ENCODE measurements at regions not wholly inside any gene's neighbourhood (a gene's known extent, or its start where the extent isn't known, plus 50 kb on each side); places are given as distances from the start of the nearest gene placed in this dataset.

DNA sequence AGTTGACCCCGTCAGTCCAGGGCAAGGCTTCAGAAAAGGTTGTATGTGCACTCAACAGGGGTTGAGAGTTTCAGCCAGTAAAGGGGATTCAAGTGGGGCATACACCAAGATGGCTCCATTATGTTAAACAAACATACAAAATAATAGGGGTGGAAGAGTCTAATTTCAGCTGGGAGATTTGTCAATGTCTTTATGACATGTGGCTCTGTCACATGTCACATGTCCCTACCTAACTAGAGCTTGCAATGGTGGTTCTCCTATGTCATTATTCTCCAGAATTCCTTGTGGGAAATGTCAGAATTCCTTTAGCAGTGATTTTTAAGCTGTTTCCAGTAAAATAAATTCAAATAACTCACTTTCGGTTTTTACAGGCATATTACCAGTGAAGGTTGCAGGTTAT is 392.0 kb upstream of the ADGRL4 start:
- Histone ChIP-seq H3K4me3 (ENCODE audit: low read length in 2 of 2) (no peak overlapping the region), H3K9me3 (ENCODE audit: control insufficient read depth in 2 of 2, low read length in 2 of 2) (no peaks in the 10 kb centered on the region), H3K4me1 (ENCODE audit: control insufficient read depth in 2 of 2, insufficient read depth in 2 of 2, low read length in 2 of 2) (no peaks in the 10 kb centered on the region), H3K36me3 (ENCODE audit: control insufficient read depth in 2 of 2, insufficient read depth in 2 of 2, low read length in 2 of 2) (no peaks in the 10 kb centered on the region), H3K9ac (ENCODE audit: low read depth in 1 of 2, low read length in 2 of 2) (no peak overlapping the region), H3K27ac (ENCODE audit: low read depth in 2 of 2, low read length in 2 of 2) (no peak overlapping the region), H3K27me3 (ENCODE audit: control insufficient read depth in 2 of 2, insufficient read depth in 2 of 2, low read length in 2 of 2) (no peaks in the 10 kb centered on the region)

- Histone ChIP-seq H3K27me3 (ENCODE audit: control insufficient read depth in 2 of 2, insufficient read depth in 2 of 2, low read length in 2 of 2) (no peaks in the 10 kb centered on the region), H3K4me3 (ENCODE audit: low read length in 2 of 2) (no peak overlapping the region), H3K36me3 (ENCODE audit: control insufficient read depth in 2 of 2, insufficient read depth in 2 of 2, low read length in 2 of 2) (no peaks in the 10 kb centered on the region), H3K9me3 (ENCODE audit: control insufficient read depth in 2 of 2, low read length in 2 of 2) (no peaks in the 10 kb centered on the region), H3K4me1 (ENCODE audit: control insufficient read depth in 2 of 2, insufficient read depth in 2 of 2, low read length in 2 of 2) (no peaks in the 10 kb centered on the region), H3K9ac (ENCODE audit: low read depth in 1 of 2, low read length in 2 of 2) (no peak overlapping the region), H3K27ac (ENCODE audit: low read depth in 2 of 2, low read length in 2 of 2) (no peak overlapping the region)
Measured at GRCh38 chr1:79396901-79397300, 390.4 kb upstream of the ADGRL4 start.

- Histone ChIP-seq H3K27me3 (ENCODE audit: control insufficient read depth in 2 of 2, insufficient read depth in 2 of 2, low read length in 2 of 2) (no peaks in the 10 kb centered on the region), H3K4me3 (ENCODE audit: low read length in 2 of 2) (no peak overlapping the region), H3K27ac (ENCODE audit: low read depth in 2 of 2, low read length in 2 of 2) (no peak overlapping the region), H3K9me3 (ENCODE audit: control insufficient read depth in 2 of 2, low read length in 2 of 2) (no peaks in the 10 kb centered on the region), H3K36me3 (ENCODE audit: control insufficient read depth in 2 of 2, insufficient read depth in 2 of 2, low read length in 2 of 2) (no peaks in the 10 kb centered on the region), H3K9ac (ENCODE audit: low read depth in 1 of 2, low read length in 2 of 2) (no peak overlapping the region), H3K4me1 (ENCODE audit: control insufficient read depth in 2 of 2, insufficient read depth in 2 of 2, low read length in 2 of 2) (no peaks in the 10 kb centered on the region)
Measured at GRCh38 chr1:79388694-79389361, 382.3 kb upstream of the ADGRL4 start.

DNA sequence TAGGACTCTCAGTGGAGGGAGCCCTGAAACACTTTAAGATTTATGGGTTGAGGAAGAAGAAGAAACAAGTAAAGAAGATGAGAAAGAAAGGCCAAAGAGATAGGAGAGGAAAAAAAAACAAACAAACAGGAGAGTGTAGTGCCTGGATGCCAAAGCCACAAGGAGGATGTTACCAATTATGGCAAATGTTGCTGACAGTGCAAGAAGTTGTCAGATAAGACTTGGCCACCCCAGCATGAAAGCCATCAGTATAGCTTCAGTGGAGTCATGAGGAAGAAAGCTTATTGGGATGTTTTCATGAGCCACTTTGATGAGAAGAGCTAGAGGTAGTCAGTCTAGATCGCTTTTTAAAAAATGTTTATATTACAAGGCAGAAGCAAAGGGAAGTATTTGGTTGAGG is 380.2 kb upstream of the ADGRL4 start:
- Histone ChIP-seq H3K27ac (ENCODE audit: low read depth in 2 of 2, low read length in 2 of 2) (no peak overlapping the region), H3K9ac (ENCODE audit: low read depth in 1 of 2, low read length in 2 of 2) (no peak overlapping the region), H3K4me3 (ENCODE audit: low read length in 2 of 2) (no peak overlapping the region), H3K9me3 (ENCODE audit: control insufficient read depth in 2 of 2, low read length in 2 of 2) (no peaks in the 10 kb centered on the region), H3K27me3 (ENCODE audit: control insufficient read depth in 2 of 2, insufficient read depth in 2 of 2, low read length in 2 of 2) (no peaks in the 10 kb centered on the region), H3K4me1 (ENCODE audit: control insufficient read depth in 2 of 2, insufficient read depth in 2 of 2, low read length in 2 of 2) (no peaks in the 10 kb centered on the region), H3K36me3 (ENCODE audit: control insufficient read depth in 2 of 2, insufficient read depth in 2 of 2, low read length in 2 of 2) (no peaks in the 10 kb centered on the region)

DNA sequence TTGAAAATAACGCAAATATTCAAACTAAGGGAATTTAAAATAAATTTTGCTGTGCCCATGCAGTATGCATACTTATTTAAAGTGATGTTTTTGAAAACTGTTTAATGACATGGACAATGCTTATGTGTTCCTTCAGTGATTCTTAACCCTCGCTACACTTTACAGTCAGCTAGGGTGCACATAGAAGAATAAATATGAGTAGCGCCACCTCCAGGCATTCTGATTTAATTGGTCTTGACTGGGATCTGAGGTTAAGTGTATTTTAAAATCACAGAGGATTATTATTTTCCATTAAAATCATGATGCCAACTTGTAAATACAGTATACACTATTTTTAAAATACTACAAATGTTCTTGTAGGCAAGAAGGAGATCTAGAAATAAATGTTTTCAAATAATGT is 373.5 kb upstream of the ADGRL4 start:
- no peak overlapping the region for H3K27ac ChIP-seq (ENCODE audit: low read depth in 2 of 2, low read length in 2 of 2)
- no peaks in the 10 kb centered on the region for H3K27me3 ChIP-seq (ENCODE audit: control insufficient read depth in 2 of 2, insufficient read depth in 2 of 2, low read length in 2 of 2)
- H3K9ac ChIP-seq (ENCODE audit: low read depth in 1 of 2, low read length in 2 of 2): no peak overlapping the region
- no peaks in the 10 kb centered on the region for H3K36me3 ChIP-seq (ENCODE audit: control insufficient read depth in 2 of 2, insufficient read depth in 2 of 2, low read length in 2 of 2)
- no peak overlapping the region for H3K4me3 ChIP-seq (ENCODE audit: low read length in 2 of 2)
- H3K9me3 ChIP-seq (ENCODE audit: control insufficient read depth in 2 of 2, low read length in 2 of 2): no peaks in the 10 kb centered on the region
- H3K4me1 ChIP-seq (ENCODE audit: control insufficient read depth in 2 of 2, insufficient read depth in 2 of 2, low read length in 2 of 2): no peaks in the 10 kb centered on the region

DNA sequence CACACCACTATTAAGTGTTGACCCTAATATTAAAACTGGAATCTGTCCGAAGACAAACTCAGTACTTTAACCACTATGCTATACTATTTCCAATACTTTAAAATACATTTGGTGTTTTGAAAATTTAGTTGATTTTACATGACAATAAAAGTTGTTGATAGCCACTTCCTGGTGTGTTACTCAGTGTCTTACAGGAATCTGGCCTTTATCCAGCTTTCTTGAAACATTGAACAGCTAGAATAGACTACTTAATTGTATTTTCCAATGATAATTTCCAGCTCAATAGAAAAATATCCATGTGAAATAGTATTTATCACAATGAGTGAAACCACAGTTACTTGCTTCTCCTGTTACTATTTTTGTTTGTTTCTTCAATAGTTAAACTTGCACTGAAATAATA is 369.6 kb upstream of the ADGRL4 start:
- H3K27ac ChIP-seq (ENCODE audit: low read depth in 2 of 2, low read length in 2 of 2): no peak overlapping the region
- no peaks in the 10 kb centered on the region for H3K9me3 ChIP-seq (ENCODE audit: control insufficient read depth in 2 of 2, low read length in 2 of 2)
- H3K4me3 ChIP-seq (ENCODE audit: low read length in 2 of 2): no peak overlapping the region
- no peak overlapping the region for H3K9ac ChIP-seq (ENCODE audit: low read depth in 1 of 2, low read length in 2 of 2)
- no peaks in the 10 kb centered on the region for H3K4me1 ChIP-seq (ENCODE audit: control insufficient read depth in 2 of 2, insufficient read depth in 2 of 2, low read length in 2 of 2)
- H3K36me3 ChIP-seq (ENCODE audit: control insufficient read depth in 2 of 2, insufficient read depth in 2 of 2, low read length in 2 of 2): no peaks in the 10 kb centered on the region
- H3K27me3 ChIP-seq (ENCODE audit: control insufficient read depth in 2 of 2, insufficient read depth in 2 of 2, low read length in 2 of 2): no peaks in the 10 kb centered on the region

GRCh38 chr1:79375352-79375751 is 368.8 kb upstream of the ADGRL4 start:
- no peaks in the 10 kb centered on the region for H3K27me3 ChIP-seq (ENCODE audit: control insufficient read depth in 2 of 2, insufficient read depth in 2 of 2, low read length in 2 of 2)
- H3K27ac ChIP-seq (ENCODE audit: low read depth in 2 of 2, low read length in 2 of 2): no peak overlapping the region
- H3K9ac ChIP-seq (ENCODE audit: low read depth in 1 of 2, low read length in 2 of 2): no peak overlapping the region
- no peaks in the 10 kb centered on the region for H3K36me3 ChIP-seq (ENCODE audit: control insufficient read depth in 2 of 2, insufficient read depth in 2 of 2, low read length in 2 of 2)
- no peaks in the 10 kb centered on the region for H3K9me3 ChIP-seq (ENCODE audit: control insufficient read depth in 2 of 2, low read length in 2 of 2)
- no peak overlapping the region for H3K4me3 ChIP-seq (ENCODE audit: low read length in 2 of 2)
- H3K4me1 ChIP-seq (ENCODE audit: control insufficient read depth in 2 of 2, insufficient read depth in 2 of 2, low read length in 2 of 2): no peaks in the 10 kb centered on the region

- Histone ChIP-seq H3K4me1 (ENCODE audit: control insufficient read depth in 2 of 2, insufficient read depth in 2 of 2, low read length in 2 of 2) (no peaks in the 10 kb centered on the region), H3K4me3 (ENCODE audit: low read length in 2 of 2) (no peak overlapping the region), H3K36me3 (ENCODE audit: control insufficient read depth in 2 of 2, insufficient read depth in 2 of 2, low read length in 2 of 2) (no peaks in the 10 kb centered on the region), H3K9me3 (ENCODE audit: control insufficient read depth in 2 of 2, low read length in 2 of 2) (no peaks in the 10 kb centered on the region), H3K27ac (ENCODE audit: low read depth in 2 of 2, low read length in 2 of 2) (no peak overlapping the region), H3K27me3 (ENCODE audit: control insufficient read depth in 2 of 2, insufficient read depth in 2 of 2, low read length in 2 of 2) (no peaks in the 10 kb centered on the region), H3K9ac (ENCODE audit: low read depth in 1 of 2, low read length in 2 of 2) (no peak overlapping the region)
Measured at GRCh38 chr1:79374397-79374796, 367.9 kb upstream of the ADGRL4 start.

- Histone ChIP-seq H3K4me1 (ENCODE audit: control insufficient read depth in 2 of 2, insufficient read depth in 2 of 2, low read length in 2 of 2) (no peaks in the 10 kb centered on the region), H3K4me3 (ENCODE audit: low read length in 2 of 2) (no peak overlapping the region), H3K27me3 (ENCODE audit: control insufficient read depth in 2 of 2, insufficient read depth in 2 of 2, low read length in 2 of 2) (no peaks in the 10 kb centered on the region), H3K27ac (ENCODE audit: low read depth in 2 of 2, low read length in 2 of 2) (no peak overlapping the region), H3K36me3 (ENCODE audit: control insufficient read depth in 2 of 2, insufficient read depth in 2 of 2, low read length in 2 of 2) (no peaks in the 10 kb centered on the region), H3K9ac (ENCODE audit: low read depth in 1 of 2, low read length in 2 of 2) (no peak overlapping the region), H3K9me3 (ENCODE audit: control insufficient read depth in 2 of 2, low read length in 2 of 2) (no peaks in the 10 kb centered on the region)
Measured at GRCh38 chr1:79373481-79374125, 367.1 kb upstream of the ADGRL4 start.

DNA sequence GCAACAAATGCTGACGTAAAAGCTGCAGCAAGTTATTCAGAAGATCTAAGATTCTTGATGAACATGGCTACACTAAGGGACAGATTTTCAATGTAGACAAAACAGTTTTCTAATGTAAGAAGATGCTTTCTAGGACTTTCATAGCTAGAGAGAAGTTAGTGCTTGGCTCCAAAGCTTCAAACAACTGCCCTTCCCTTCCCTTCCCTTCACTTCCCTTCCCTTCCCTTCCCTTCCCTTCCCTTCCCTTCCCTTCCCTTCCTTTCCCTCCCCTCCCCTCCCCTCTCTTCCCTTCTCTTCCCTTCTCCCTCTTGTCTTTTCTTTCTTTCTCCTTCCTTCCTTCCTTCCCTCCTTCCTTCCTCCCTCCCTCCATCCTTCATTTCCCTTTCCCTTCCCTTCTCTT is 365.3 kb upstream of the ADGRL4 start:
- Histone ChIP-seq H3K36me3 (ENCODE audit: control insufficient read depth in 2 of 2, insufficient read depth in 2 of 2, low read length in 2 of 2) (no peaks in the 10 kb centered on the region), H3K4me3 (ENCODE audit: low read length in 2 of 2) (no peak overlapping the region), H3K4me1 (ENCODE audit: control insufficient read depth in 2 of 2, insufficient read depth in 2 of 2, low read length in 2 of 2) (no peaks in the 10 kb centered on the region), H3K27me3 (ENCODE audit: control insufficient read depth in 2 of 2, insufficient read depth in 2 of 2, low read length in 2 of 2) (no peaks in the 10 kb centered on the region), H3K9me3 (ENCODE audit: control insufficient read depth in 2 of 2, low read length in 2 of 2) (no peaks in the 10 kb centered on the region), H3K27ac (ENCODE audit: low read depth in 2 of 2, low read length in 2 of 2) (no peak overlapping the region), H3K9ac (ENCODE audit: low read depth in 1 of 2, low read length in 2 of 2) (no peak overlapping the region)
